Ramos (cell line): ENCODE measurements at regions not wholly inside any gene's neighbourhood (a gene's known extent, or its start where the extent isn't known, plus 50 kb on each side); places are given as distances from the start of the nearest gene placed in this dataset.

ENCODE experiments used
- in situ Hi-C: fragments of 300-500 bp; cut with MboI; formaldehyde crosslinking; loops from one replicate; pipeline ENCODE4 v1.14.3; 2022; ENCODE audit warnings: low sequenced_read_pairs; ENCODE audit not compliant: unreplicated experiment

- in situ Hi-C loops: loop anchor here (25.0 kb wide), 1 partner anchor 846 kb away; no protein-coding TSS in a partner anchor
These were observed 105.9 kb upstream of the SPACA1 start for GRCh38 chr6:87941556-87942358.

- in situ Hi-C loops: loop anchor here (25.0 kb wide), 1 partner anchor 848 kb away; no protein-coding TSS in a partner anchor
These were observed 107.9 kb upstream of the SPACA1 start for GRCh38 chr6:87939776-87940175.

- in situ Hi-C loops: loop anchor here (25.0 kb wide), 1 partner anchor 849 kb away; no protein-coding TSS in a partner anchor
These were observed 109.4 kb upstream of the SPACA1 start for GRCh38 chr6:87938287-87938686.

- in situ Hi-C loops: loop anchor here (25.0 kb wide), 1 partner anchor 851 kb away; no protein-coding TSS in a partner anchor
These were observed 111.6 kb upstream of the SPACA1 start for GRCh38 chr6:87936065-87936464.

GRCh38 chr6:87935196-87935595 is 112.4 kb upstream of the SPACA1 start:
- in situ Hi-C loops: loop anchor here (25.0 kb wide), 1 partner anchor 852 kb away; no protein-coding TSS in a partner anchor

GRCh38 chr6:87932361-87932760 is 115.3 kb upstream of the SPACA1 start:
- in situ Hi-C loops: loop anchor here (25.0 kb wide), 1 partner anchor 855 kb away; no protein-coding TSS in a partner anchor

GRCh38 chr6:87929843-87930288 is 117.8 kb upstream of the SPACA1 start:
- in situ Hi-C loops: loop anchor here (5.0 to 25.0 kb wide), 4 partner anchors 95 to 857 kb away; partner anchors contain the start of genes AKIRIN2 and CNR1

- in situ Hi-C loops: loop anchor here (5.0 to 25.0 kb wide), 4 partner anchors 92 to 861 kb away; partner anchors contain the start of genes AKIRIN2 and CNR1
These were observed 121.0 kb upstream of the SPACA1 start for GRCh38 chr6:87926687-87927086.

GRCh38 chr6:87926072-87926471 is 121.6 kb upstream of the SPACA1 start:
- in situ Hi-C loops: loop anchor here (5.0 to 25.0 kb wide), 4 partner anchors 91 to 861 kb away; partner anchors contain the start of genes AKIRIN2 and CNR1

GRCh38 chr6:87925373-87926060 is 122.1 kb upstream of the SPACA1 start:
- in situ Hi-C loops: loop anchor here (5.0 to 25.0 kb wide), 4 partner anchors 91 to 862 kb away; partner anchors contain the start of genes AKIRIN2 and CNR1

- in situ Hi-C loops: loop anchor here (5.0 to 25.0 kb wide), 4 partner anchors 89 to 1434 kb away; partner anchors contain the start of genes AKIRIN2 and PNRC1
These were observed 124.1 kb upstream of the SPACA1 start for GRCh38 chr6:87923389-87924050.

- in situ Hi-C loops: loop anchor here (5.0 to 25.0 kb wide), 4 partner anchors 88 to 1434 kb away; partner anchors contain the start of genes AKIRIN2 and PNRC1
These were observed 124.7 kb upstream of the SPACA1 start for GRCh38 chr6:87922947-87923330.

GRCh38 chr6:87922196-87922946 is 125.3 kb upstream of the SPACA1 start:
- in situ Hi-C loops: loop anchor here (5.0 to 25.0 kb wide), 4 partner anchors 88 to 1435 kb away; partner anchors contain the start of genes AKIRIN2 and PNRC1

GRCh38 chr6:87921034-87921433 is 126.6 kb upstream of the SPACA1 start:
- in situ Hi-C loops: loop anchor here (5.0 to 25.0 kb wide), 4 partner anchors 86 to 1436 kb away; partner anchors contain the start of genes AKIRIN2 and PNRC1

- in situ Hi-C loops: loop anchor here (5.0 to 25.0 kb wide), 4 partner anchors 85 to 1437 kb away; partner anchors contain the start of genes AKIRIN2 and PNRC1
These were observed 127.4 kb upstream of the SPACA1 start for GRCh38 chr6:87920245-87920644.

GRCh38 chr6:87919416-87919815 is 128.2 kb upstream of the SPACA1 start:
- in situ Hi-C loops: loop anchor here (25.0 kb wide), 1 partner anchor 1168 kb away; the partner anchor contains the start of gene PNRC1

- in situ Hi-C loops: loop anchor here (25.0 kb wide), 1 partner anchor 1168 kb away; the partner anchor contains the start of gene PNRC1
These were observed 128.6 kb upstream of the SPACA1 start for GRCh38 chr6:87919001-87919400.

GRCh38 chr6:87918461-87918941 is 129.1 kb upstream of the SPACA1 start:
- in situ Hi-C loops: loop anchor here (25.0 kb wide), 1 partner anchor 1169 kb away; the partner anchor contains the start of gene PNRC1
